Thymus (tissue), 11 donors: ENCODE measurements at regions not wholly inside any gene's neighbourhood (a gene's known extent, or its start where the extent isn't known, plus 50 kb on each side); places are given as distances from the start of the nearest gene placed in this dataset.
"Not testable (repeated sequence)": the region's sequence is repeated elsewhere in the genome, so short reads cannot be mapped to it uniquely, and the experiment has no call there.

Source experiments
- DNase-seq, 9 donors: peaks; one replicate each; pipeline ENCODE4 v3.0.0-alpha.2; 2013; ENCODE audit warnings: low spot score in 9 of 9, low read depth in 6 of 9, missing footprints in 1 of 9
- H3K27ac ChIP-seq, 2 donors: one replicate each; pipeline ENCODE4 v1.5.1; 2013; ENCODE audit warnings: control low read depth in 1 of 2, low read depth in 1 of 2, low read length in 1 of 2, mild to moderate bottlenecking in 1 of 2, moderate library complexity in 1 of 2
- H3K27me3 ChIP-seq, 2 donors: one replicate each; pipeline ENCODE4 v1.5.1; 2013; ENCODE audit warnings: low read length in 1 of 2; ENCODE audit not compliant: control insufficient read depth in 2 of 2, insufficient read depth in 1 of 2
- H3K36me3 ChIP-seq, 2 donors: one replicate each; pipeline ENCODE4 v1.5.1; 2013; ENCODE audit warnings: low read length in 1 of 2, mild to moderate bottlenecking in 1 of 2, moderate library complexity in 1 of 2; ENCODE audit not compliant: control insufficient read depth in 2 of 2, insufficient read depth in 2 of 2
- H3K4me1 ChIP-seq, 2 donors: one replicate each; pipeline ENCODE4 v1.5.1; 2013; ENCODE audit warnings: low read length in 2 of 2; ENCODE audit not compliant: control insufficient read depth in 2 of 2, insufficient read depth in 2 of 2
- H3K4me3 ChIP-seq, 2 donors: one replicate each; pipeline ENCODE4 v1.5.1; 2013; ENCODE audit warnings: low read length in 2 of 2, control low read depth in 1 of 2, mild to moderate bottlenecking in 1 of 2
- H3K9me3 ChIP-seq, 2 donors: one replicate each; pipeline ENCODE4 v1.5.1; 2013; ENCODE audit warnings: low read length in 1 of 2, mild to moderate bottlenecking in 1 of 2; ENCODE audit not compliant: control insufficient read depth in 2 of 2, insufficient read depth in 1 of 2
- WGBS: extraction: QIAGEN DNeasy Blood & Tissue Kit; methylation state at CpG from one replicate; pipeline ENCODE4 v1.1.7; 2013; 5-methylcytosine and 5-hydroxymethylcytosine counted together
- donor health status: healthy.

DNA sequence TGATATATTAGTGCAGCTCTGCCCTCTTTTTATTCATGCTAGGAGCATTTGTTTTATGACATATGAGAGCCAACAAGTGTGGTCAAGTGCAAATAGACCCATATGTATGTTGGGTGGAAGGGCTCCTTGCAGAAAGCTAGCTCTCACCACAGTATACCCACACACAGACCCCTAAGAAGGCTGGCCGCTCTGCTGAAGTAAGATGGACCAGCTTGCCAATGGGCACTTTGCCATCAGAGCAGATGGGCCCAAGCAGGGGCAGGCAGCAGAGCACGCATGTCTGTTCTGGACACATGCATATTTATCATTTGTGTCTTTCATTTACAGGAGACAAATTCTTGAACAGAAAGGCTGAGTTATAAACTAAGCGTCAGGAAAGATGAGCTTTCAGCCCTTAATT lies 187.5 kb upstream of the DTNA start:
- Histone ChIP-seq H3K27ac (no peak overlapping the region), H3K4me3 (no peak overlapping the region), H3K27me3 (no peaks in the 10 kb centered on the region), H3K4me1 (no peaks in the 10 kb centered on the region), H3K36me3 (no peaks in the 10 kb centered on the region), H3K9me3 (no peaks in the 10 kb centered on the region)
- WGBS: 91% methylated on average over 3 of the region's 3 CpGs
- no peak for DNase-seq

DNA sequence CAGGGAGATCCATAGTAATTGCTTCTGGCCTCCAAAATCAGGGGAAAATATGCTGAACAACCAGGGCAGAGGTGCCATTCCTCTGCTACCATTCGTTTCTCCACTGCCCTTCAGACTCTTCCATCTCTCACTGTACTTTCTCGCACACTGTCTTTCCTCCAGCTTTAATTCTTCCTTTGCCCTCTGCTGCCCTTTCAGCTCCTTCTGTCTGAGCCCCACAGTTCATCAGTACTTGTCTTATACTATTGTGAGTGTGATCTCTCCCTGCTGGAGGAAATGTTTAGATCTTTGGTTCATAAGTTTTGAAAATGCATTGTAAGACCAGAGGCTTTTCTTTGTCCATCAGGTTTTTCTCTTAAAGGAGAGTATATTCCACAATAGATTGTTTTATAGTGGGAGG lies 184.9 kb upstream of the DTNA start:
- Histone ChIP-seq H3K9me3 (no peaks in the 10 kb centered on the region), H3K36me3 (no peaks in the 10 kb centered on the region), H3K27me3 (no peaks in the 10 kb centered on the region), H3K4me1 (no peaks in the 10 kb centered on the region), H3K27ac (no peak overlapping the region), H3K4me3 (no peak overlapping the region)
- 84% methylated on average over 2 of the region's 2 CpGs for WGBS
- no peak for DNase-seq

DNA sequence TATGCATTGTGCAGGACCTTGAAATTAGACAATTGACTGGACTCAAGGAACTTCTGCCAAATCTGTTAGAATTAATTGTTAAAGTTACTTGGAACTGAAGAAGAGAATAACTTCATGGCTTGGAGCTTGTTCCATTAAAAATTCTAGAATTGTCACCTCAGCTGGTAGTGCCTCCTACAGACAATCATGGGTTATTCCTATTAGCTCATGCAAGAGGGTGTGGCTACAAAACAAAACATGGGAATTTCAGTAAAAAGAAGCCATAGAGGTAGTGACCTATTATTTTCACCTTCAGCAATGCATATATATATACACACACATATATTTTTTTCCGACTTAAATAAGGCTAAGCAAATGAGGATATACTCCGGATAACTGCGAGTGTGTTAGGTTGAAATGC lies 181.9 kb upstream of the DTNA start:
- no peaks in the 10 kb centered on the region for H3K36me3 ChIP-seq
- H3K4me1 ChIP-seq: no peaks in the 10 kb centered on the region
- no peaks in the 10 kb centered on the region for H3K9me3 ChIP-seq
- WGBS: 95% methylated on average over 3 of the region's 3 CpGs
- H3K27ac ChIP-seq: no peak overlapping the region
- no peak for DNase-seq
- H3K27me3 ChIP-seq: no peaks in the 10 kb centered on the region
- H3K4me3 ChIP-seq: no peak overlapping the region

DNA sequence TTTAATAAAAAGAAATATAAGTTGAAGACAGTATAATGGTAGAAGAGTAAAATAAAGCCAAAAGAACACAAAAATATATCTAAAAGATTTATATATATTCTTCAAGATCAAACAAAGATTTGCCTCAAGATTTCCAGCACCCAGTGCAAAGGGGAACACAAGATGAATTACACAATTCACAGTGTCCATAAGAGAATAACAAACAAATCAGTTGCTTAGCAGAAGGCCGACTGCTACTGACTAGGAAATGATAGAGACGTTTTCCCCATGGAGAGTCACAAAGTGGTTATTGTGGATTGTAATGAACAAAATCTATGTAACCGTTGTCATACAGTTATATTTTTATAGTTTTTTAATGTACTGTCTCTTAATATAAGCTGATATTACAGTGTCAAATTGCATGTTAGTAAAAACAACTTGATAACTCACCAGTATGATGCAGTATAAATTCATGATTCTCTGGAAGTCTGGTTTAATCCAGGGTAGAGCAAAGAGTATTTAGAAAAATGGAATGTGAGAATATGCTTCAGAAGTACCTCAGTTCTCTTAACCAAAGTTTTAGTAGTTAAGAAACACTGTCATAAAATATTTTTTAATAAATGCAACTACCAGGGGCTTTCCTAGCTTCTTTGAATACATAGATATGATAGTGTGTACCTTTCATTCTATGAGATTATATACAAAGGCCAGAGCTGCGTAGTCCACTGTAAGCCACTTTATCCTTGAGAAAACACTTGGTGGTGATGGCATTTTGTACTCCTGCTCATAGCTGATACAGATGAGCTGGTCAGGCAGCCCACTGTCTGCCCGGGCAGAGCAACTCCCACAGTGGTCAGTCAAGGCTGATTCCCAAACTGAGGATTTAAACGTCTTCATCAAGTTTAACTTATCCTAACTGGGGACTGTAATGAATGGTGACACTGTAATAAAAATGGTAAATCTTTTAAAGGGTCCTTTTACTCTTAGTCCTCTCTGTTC lies 180.5 kb upstream of the DTNA start:
- no peaks in the 10 kb centered on the region for H3K9me3 ChIP-seq
- 87% methylated on average over 6 of the region's 6 CpGs for WGBS
- no peaks in the 10 kb centered on the region for H3K27me3 ChIP-seq
- no peaks in the 10 kb centered on the region for H3K36me3 ChIP-seq
- DNase-seq: no peak
- no peak overlapping the region for H3K4me3 ChIP-seq
- no peak overlapping the region for H3K27ac ChIP-seq
- no peaks in the 10 kb centered on the region for H3K4me1 ChIP-seq

DNA sequence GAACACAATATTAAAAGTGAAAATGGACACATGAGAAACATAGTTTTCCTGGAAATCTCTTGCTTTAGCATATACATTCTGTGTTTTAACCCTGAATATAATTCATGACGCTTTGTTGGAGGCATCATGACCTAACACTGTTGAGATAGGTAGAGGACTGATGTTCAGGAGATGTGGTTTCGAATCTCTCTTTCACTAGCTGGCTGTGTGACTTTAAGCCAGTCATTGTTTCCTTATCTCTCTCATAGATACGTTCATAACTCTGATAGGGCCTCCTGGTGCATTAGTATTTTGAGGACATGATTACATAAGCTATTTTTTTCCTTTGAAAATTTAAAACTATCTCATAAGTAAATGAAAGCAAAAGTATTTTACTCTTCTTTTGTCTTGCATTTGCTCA lies 179.0 kb upstream of the DTNA start:
- 79% methylated on average over 3 of the region's 3 CpGs for WGBS
- H3K4me3 ChIP-seq: no peak overlapping the region
- no peaks in the 10 kb centered on the region for H3K27me3 ChIP-seq
- no peak for DNase-seq
- H3K27ac ChIP-seq: no peak overlapping the region
- no peaks in the 10 kb centered on the region for H3K36me3 ChIP-seq
- H3K4me1 ChIP-seq: no peaks in the 10 kb centered on the region
- no peaks in the 10 kb centered on the region for H3K9me3 ChIP-seq

DNA sequence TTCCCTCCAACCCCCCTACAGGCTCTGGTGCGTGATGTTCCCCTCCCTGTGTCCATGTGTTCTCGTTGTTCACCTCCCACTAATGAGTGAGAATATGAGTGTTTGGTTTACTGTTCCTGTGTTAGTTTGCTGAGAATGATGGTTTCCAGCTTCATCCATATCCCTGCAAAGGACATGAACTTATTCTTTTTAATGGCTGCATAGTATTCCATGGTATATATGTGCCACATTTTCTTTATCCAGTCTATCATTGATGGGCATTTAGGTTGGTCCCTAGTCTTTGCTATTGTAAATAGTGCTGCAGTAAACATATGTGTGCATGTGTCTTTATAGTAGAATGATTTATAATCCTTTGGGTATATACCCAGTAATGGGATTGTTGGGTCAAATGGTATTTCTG lies 175.5 kb upstream of the DTNA start:
- H3K4me1 ChIP-seq, H3K4me3 ChIP-seq, H3K36me3 ChIP-seq, H3K27me3 ChIP-seq, H3K27ac ChIP-seq, H3K9me3 ChIP-seq, DNase-seq: not testable (repeated sequence)
- 96% methylated on average over 2 of the region's 2 CpGs for WGBS

DNA sequence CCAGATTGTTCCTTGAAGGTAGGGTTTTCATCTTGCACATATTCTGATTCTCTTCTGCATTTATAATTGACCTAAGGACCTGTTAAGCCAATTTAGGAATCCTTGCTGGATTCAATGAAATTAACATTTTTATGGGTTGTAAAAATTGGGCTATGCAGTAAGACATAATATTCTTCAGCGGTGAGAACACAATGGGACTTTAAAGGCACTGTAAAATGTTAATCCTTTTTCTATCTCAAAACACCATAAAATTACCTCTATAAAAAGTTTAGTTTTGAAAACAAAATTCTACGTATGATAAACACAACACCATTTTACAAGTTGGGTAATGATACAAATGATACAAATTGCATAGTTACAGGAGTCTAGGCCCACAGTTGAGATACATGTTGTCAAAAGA lies 169.2 kb upstream of the DTNA start:
- H3K27me3 ChIP-seq: no peaks in the 10 kb centered on the region
- no peaks in the 10 kb centered on the region for H3K4me1 ChIP-seq
- no peak overlapping the region for H3K27ac ChIP-seq
- H3K4me3 ChIP-seq: no peak overlapping the region
- 94% methylated on average over 2 of the region's 2 CpGs for WGBS
- DNase-seq: no peak
- no peaks in the 10 kb centered on the region for H3K36me3 ChIP-seq
- no peaks in the 10 kb centered on the region for H3K9me3 ChIP-seq

DNA sequence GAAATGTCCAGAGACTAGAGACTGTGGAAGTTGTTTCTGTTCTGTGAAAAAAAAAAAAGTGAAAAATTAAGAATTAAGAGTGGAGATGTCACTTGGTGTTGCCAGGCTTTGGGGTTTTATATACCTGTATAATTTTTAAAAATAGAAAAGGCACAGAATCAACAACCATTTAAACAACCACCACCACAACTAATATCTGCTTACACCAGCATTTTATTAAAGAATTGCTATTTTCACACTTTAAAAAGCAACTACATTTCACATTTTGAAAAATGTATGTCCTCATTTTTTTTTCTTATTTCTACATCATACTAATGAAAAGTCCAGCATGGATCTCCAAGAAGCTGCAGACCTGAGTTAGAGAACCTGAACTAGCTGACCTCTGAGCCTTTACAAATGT lies 167.5 kb upstream of the DTNA start:
- Histone ChIP-seq H3K27me3 (no peaks in the 10 kb centered on the region), H3K9me3 (no peaks in the 10 kb centered on the region), H3K4me1 (no peaks in the 10 kb centered on the region), H3K27ac (no peak overlapping the region), H3K36me3 (no peaks in the 10 kb centered on the region), H3K4me3 (no peak overlapping the region)
- DNase-seq: no peak

DNA sequence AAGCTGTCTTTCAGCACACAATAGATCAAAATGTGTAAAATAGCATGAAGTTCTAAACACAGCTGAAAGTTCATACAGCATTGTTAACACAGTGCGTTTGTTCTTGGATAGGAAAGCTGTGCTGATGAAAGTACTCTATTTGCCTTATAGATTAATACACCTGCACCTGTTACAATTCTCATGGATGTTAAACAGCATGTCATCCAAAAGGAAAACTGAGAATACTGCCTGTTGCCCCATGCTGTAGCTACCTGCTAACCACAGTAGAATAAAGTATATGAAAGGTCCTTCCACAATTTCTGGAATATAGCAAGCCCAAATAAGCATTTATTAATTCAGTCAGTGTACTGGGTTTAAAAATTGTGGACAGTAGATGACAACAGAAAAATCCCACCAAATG lies 166.7 kb upstream of the DTNA start:
- DNase-seq: no peak
- no peaks in the 10 kb centered on the region for H3K9me3 ChIP-seq
- H3K36me3 ChIP-seq: no peaks in the 10 kb centered on the region
- H3K4me1 ChIP-seq: no peaks in the 10 kb centered on the region
- no peaks in the 10 kb centered on the region for H3K27me3 ChIP-seq
- 97% methylated on average over 1 of the region's 1 CpG for WGBS
- no peak overlapping the region for H3K27ac ChIP-seq
- H3K4me3 ChIP-seq: no peak overlapping the region
